ENCODE measurements at regions not wholly inside any gene's neighbourhood (a gene's known extent, or its start where the extent isn't known, plus 50 kb on each side); places are given as distances from the start of the nearest gene placed in this dataset.

DNA sequence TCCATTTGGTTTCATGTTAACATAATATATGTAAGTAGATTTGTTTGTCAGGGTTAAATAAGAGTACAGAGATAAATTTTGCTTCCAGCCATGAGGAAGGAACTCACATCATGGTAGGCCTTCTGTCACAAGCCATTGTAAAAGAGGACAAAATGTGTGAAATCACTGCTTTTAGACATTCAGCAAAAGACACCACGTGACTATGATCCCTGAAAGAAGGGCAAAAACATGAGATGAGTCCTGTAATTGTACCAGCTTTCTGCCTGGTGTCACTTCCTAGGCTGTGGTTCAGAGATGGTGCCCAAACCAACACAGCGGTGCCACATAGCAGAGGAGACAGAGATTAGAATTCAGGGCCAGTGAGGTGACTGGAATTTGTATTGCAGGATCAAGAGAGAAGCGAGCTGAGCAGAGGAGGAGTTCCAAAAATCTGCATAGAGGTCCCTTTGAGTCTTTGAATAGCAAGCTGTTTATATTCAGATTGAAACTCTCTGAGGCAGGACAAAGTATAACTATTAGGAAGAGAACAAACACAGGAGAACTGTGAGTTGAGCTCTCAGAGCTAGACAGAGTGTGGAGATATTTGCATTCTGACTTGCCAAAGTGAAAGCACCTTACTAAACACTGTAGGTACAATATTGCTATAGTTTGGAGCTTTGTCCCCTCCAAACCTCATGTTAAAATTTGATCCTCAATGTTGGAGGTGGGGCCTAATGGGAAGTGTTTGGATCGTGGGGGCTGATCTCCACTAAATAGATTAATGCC, 52.6 kb upstream of the PDE7B start:
- WGBS: 80% methylated on average over 4 of the region's 4 CpGs
- H3K4me1 ChIP-seq (ENCODE audit: control insufficient read depth in 4 of 4, insufficient read depth in 4 of 4, low read length in 3 of 4): no peaks in the 10 kb centered on the region
- no peak overlapping the region for H3K27ac ChIP-seq (ENCODE audit: low read depth in 1 of 2, low read length in 2 of 2)
- no peak overlapping the region for H3K4me3 ChIP-seq (ENCODE audit: low read depth in 1 of 3, low read length in 3 of 3)
- TF ChIP-seq NR2F2 (IDR thresholded peaks at IDR 0.05) (no peak), SP1 (IDR thresholded peaks at IDR 0.05) (no peak)
- TF ChIP-seq, protein P1, sequence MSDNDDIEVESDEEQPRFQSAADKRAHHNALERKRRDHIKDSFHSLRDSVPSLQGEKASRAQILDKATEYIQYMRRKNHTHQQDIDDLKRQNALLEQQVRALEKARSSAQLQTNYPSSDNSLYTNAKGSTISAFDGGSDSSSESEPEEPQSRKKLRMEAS (IDR thresholded peaks at IDR 0.05): no peak
- DNase-seq (ENCODE audit: low spot score): no peak
- H3K9me3 ChIP-seq (ENCODE audit: control insufficient read depth in 4 of 4, low read length in 3 of 4): no peaks in the 10 kb centered on the region
- no peaks in the 10 kb centered on the region for H3K27me3 ChIP-seq (ENCODE audit: control insufficient read depth in 4 of 4, insufficient read depth in 4 of 4, low read length in 3 of 4)
- H3K36me3 ChIP-seq (ENCODE audit: control insufficient read depth in 4 of 4, insufficient read depth in 3 of 4, low read depth in 1 of 4, low read length in 3 of 4): no peaks in the 10 kb centered on the region
- H3K9ac ChIP-seq (ENCODE audit: low read depth in 1 of 2, low read length in 2 of 2): no peak overlapping the region
